HG03095 (cell line): ENCODE measurements at regions not wholly inside any gene's neighbourhood (a gene's known extent, or its start where the extent isn't known, plus 50 kb on each side); places are given as distances from the start of the nearest gene placed in this dataset.

ENCODE experiments used
- ATAC-seq: cut with Tn5 transposase; IDR thresholded peaks from one replicate; pipeline ENCODE4 v1.9.1; 2021; ENCODE audit warnings: moderate library complexity; ENCODE audit not compliant: unreplicated experiment

DNA sequence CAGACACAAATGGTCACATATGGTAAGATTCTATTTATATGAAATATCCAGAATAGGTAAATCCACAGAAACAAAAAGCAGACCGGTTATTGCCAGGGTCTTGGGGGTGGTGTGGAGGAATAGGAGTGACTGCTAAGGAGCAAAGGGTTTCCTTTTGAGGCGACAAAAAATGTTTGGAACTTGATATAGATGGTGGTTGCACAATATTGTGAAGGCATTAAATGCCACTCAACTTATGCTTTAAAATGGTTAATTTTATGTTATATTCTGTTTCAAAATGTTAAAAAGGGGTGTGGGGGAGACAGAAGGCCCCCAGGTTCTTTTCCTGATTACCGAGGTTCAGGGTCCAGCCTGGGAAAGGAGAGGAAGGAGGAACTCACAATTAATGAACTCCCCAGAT lies 304.4 kb downstream of the RRAGC start:
- ATAC-seq = no peak

- no peak for ATAC-seq
Measured at GRCh38 chr1:38551318-38552307, 308.0 kb downstream of the RRAGC start.

DNA sequence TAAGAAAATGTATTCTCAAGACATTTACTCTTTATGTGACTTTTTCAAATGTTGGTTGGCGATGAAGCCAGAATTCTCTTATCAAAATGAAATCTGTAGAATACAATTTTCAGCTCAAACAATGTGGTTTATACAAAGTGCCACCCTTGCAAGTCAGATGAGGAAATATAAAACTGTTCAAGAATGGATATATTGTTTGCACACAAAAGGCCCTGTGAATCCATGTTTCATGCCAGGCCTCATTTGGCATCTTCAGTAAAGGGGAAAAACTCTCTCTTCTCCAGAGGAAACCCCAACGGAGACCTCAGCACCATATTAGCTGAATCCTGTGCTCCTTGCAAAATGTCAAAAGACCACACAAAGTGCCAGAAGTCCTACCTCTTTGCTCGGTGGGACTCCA lies 310.4 kb downstream of the RRAGC start:
- ATAC-seq = no peak

- ATAC-seq = no peak
Measured at GRCh38 chr1:38547321-38547720, 312.3 kb downstream of the RRAGC start.

DNA sequence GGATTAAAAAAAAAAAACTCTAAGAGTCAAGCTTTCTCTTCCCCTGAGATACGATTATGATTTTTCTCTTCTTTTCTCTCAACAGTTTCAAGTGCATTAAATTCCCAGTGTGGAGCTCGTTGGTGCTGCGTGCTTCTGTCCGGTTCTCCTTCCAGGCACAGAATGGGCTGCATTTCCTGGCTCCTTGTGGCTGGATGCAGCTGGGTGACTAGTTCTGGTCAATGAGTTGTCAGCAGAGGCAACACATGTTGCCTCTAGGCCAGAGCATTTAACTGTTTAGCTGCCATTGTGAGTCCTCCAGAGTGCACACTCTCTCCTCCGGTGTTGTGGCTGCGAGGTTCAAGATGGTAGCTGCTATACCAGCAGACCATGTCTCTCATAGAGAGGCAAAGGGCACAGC lies 312.9 kb downstream of the RRAGC start:
- no peak for ATAC-seq

GRCh38 chr1:38541223-38541622 lies 318.3 kb downstream of the RRAGC start:
- ATAC-seq = no peak

- ATAC-seq = no peak
Measured at GRCh38 chr1:38539931-38540330, 319.6 kb downstream of the RRAGC start.

DNA sequence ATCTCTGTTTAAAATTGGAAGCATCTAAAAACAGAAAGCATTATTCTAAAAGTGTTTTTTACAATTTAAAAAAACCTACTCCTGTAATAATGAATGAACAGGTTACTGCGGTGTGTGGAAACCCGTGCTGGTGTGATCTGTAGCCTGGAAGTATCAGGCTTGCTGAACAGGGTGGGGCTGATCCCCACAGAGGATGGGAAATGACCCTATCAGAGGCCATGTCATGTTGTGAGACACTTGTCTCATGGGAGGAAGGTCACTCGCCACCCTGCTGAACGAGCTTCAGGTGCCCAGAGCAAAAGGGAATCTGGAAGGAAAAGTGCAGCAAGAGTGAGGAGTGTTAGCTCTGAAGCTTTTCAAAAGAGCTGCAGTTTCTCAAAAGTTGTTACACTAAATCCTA lies 320.7 kb downstream of the RRAGC start:
- no peak for ATAC-seq

DNA sequence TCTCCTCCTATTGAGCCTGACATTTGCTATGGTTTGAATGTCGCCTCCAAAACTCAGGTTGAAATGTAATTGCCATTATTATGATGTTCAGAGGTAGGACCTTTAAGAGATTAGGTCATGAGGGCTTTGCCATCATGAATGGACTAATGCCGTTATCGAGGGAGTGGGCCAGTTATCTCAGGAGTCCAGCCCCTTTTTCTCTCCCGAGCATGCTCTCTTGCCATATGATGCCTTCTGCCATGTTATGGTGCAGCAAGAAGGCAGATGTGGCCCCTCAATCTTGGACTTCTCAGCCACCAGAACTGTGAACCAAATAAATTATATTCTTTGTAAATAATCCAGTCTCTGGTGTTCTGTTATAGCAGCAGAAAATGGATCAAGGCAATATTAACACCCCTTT lies 323.5 kb downstream of the RRAGC start:
- no peak for ATAC-seq

DNA sequence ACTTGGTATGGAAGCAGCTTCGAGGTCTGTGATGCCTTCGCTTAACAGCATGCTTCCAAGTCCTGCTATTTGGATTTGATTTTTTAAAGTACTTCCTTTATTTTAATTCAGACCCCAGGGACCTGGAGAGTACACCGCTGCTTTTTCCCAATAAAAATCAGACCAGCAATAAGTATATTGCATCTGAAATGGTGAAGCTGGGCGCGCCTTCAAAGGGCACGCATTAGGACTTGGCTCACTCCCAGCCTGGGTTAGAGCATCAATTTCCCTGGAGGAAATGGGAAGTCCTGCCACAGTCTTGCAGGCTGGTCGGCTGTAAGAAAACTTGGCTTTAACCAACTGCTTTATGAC lies 325.1 kb downstream of the RRAGC start:
- no peak for ATAC-seq

DNA sequence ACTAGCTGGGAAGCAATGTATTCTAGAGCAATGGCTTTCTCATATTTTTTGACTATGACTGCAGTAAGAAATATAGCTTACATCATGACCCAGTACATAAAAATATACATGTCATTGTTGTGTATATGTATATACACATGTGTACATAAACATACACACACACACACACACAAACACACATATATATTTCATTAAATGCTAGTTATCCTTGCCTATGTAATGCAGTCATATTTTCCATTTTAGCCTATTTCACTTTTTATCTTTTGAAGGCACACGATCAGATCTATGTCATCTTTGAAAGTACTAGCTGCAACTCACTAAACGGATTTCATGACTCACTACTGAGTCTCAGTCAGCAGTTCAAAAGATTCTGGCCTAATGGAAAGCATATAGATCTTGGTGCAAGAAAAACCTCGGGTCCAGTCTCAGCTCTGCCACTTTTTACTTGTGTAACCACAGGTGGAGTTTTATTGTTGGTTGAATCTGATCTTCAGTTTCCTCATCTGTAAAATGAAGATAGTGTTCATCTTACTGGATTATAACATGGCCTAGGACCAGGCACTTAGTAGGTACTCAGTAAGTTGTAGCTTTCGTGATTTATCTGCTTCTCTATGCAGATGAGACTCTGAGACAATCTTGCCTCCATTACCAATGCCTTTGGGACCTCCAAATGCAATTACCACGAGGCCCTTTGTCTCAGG lies 325.6 kb downstream of the RRAGC start:
- no peak for ATAC-seq

DNA sequence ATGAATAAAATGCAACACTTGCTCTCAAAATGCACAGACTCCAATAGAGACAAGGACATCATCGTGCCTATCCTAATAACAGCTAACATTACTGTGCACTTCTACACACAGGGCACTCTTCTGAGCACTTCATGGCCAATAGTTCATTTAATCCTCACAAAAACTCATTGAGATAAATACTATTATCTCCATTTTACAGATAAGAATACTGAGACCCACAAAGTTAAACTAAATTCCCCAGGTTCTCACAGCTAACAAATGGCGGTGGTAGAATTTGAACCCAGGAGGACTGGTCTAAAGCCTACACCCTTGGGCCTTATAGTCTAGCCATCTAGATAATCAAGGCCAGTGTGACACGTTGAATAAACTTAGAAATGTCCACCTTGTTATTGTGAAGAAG lies 328.6 kb downstream of the RRAGC start:
- ATAC-seq = no peak

DNA sequence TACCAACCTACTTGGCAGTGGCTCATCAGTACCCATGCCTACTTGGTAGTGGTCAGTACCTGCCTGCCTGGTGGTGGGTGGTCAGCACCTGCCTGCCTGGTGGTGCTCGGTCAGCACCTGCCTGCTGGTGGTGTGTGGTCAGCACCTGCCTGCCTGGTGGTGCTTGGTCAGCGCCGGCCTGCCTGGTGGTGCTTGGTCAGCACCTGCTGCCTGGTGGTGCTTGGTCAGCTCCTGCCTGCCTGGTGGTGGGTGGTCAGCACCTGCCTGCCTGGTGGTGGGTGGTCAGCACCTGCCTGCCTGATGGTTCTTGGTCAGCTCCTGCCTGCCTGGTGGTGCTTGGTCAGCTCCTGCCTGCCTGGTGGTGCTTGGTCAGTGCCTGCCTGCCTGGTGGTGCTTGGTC lies 329.6 kb downstream of the RRAGC start:
- no peak for ATAC-seq

GRCh38 chr1:38529391-38529790 lies 330.2 kb downstream of the RRAGC start:
- no peak for ATAC-seq

- ATAC-seq = no peak
Measured at GRCh38 chr1:38528623-38529022, 330.9 kb downstream of the RRAGC start.

DNA sequence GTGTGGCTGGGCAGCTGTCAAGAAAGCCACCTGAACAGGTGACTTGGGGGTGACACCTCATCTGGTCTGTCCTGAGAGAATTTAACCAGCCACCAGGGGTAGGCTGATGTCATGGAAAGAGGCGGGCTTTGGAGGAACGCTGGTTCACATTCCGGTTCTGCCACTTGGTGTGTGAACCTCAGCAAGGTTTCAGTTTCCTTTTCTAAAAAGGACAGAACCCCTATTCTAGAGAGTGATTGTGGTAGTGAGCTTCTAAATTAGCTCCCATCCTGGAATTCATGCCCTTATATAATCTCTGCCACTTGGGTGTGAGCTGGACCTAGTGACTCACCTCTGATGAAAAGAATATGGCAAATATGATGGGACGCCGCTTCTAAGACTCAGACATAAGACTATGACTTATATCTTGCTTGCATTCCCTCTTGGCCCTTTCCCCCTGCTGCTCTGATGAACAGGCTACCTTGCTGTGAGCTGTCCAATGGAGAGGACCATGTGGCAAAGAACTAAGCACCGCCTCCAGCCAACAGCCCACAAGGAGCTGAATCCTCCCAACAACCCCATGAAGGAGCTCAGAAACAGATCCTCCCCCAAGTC lies 332.1 kb downstream of the RRAGC start:
- ATAC-seq = peak; percentile 68

DNA sequence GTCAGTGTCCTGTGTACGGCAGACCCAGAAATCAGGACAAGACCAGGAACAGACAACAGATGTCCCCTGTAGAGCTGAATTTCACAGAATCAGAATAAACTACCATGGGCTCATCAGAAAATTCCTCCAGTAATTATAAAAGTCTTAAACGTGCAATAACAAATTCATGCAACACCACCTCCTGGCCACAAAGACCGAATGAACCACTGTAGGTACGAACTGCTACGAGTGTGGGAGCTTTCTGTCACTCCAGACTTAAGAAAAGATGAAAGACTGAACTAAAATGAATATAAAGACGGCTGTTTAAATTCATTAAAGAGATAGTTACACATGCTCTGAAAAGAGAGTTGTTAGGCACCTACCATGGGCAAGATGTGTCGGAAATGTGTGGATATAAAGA lies 333.5 kb downstream of the RRAGC start:
- no peak for ATAC-seq

GRCh38 chr1:38525343-38526043 lies 334.1 kb downstream of the RRAGC start:
- ATAC-seq = no peak

DNA sequence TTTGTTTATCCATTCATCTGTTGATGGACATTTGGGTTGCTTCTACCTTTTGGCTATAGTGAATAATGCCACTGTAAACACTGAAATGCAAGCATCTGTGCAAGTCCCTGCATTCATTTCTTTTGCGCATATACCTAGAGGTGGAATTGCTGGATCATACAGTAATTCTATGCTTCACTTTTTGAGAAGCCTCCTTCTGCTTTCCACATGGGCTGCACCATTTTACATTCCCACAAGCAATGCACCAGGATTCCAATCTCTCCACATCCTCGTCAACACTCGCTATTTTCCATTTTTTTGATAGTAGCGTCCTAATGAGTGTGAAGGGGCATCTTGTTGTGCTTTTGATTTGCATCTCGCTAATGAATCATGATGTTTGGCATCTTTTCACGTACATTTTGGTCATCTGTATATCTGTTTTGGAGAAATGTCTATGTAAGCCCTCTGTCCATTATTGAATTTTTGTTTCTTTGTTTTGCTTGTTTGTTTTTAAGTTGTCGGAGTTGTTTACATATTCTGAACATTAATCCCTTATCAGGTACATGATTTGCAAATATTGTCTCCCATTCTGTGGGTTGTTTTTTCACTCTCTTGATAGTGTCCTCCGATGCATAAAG lies 335.4 kb downstream of the RRAGC start:
- ATAC-seq = no peak

DNA sequence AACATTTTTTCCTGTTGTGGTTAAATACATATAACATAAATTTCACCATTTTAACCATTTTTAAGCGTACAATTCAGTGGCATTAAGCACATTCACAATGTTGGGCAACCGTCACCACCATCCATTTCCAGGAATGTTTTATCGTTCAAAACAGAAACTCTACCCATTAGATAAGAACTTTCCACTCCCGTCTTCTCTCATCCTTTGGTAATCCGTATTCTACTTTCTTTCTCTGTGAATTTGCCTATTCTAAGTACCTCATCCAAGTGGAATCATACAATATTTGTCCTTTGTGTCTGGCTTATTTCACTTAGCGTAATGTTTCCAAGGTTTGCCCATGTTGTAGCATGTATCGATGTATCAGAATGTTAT lies 336.0 kb downstream of the RRAGC start:
- ATAC-seq = no peak
